HEK293 (cell line): ENCODE measurements at regions not wholly inside any gene's neighbourhood (a gene's known extent, or its start where the extent isn't known, plus 50 kb on each side); places are given as distances from the start of the nearest gene placed in this dataset.
"Not testable (repeated sequence)": the region's sequence is repeated elsewhere in the genome, so short reads cannot be mapped to it uniquely, and the experiment has no call there.

Experiments
- CTCF ChIA-PET: fragments of 350-600 bp; formaldehyde crosslinking; extraction: SDS; loops from one replicate; lab custom pipeline; 2021; ENCODE audit warnings: antibody characterized with exemption; lab: Yijun Ruan, JAX
- POLR2A ChIA-PET: fragments of 300-600 bp; formaldehyde crosslinking; extraction: SDS; loops from one replicate; lab custom pipeline; 2020; ENCODE audit warnings: antibody characterized with exemption, inconsistent platforms; lab: Yijun Ruan, JAX
- H3K27ac ChIP-seq: fragments of 200-500 bp; sonication (Bioruptor generic); 2 replicates; pipeline ENCODE4 v1.5.1; 2014; ENCODE audit warnings: low read depth, low read length, control low read depth, inconsistent platforms; ENCODE audit errors: extremely low read depth
- H3K36me3 ChIP-seq, 2 experiments: fragments of 200-500 bp in 1 of 2; sonication (Bioruptor generic) in 1 of 2; 1 replicate in 1 of 2; 2 replicates in 1 of 2; pipeline ENCODE4 v1.5.1; 2014 to 2017; ENCODE audit warnings: inconsistent platforms in 2 of 2, low read length in 2 of 2; ENCODE audit not compliant: control insufficient read depth in 2 of 2, insufficient read depth in 1 of 2
- H3K4me1 ChIP-seq: fragments of 200-500 bp; sonication (Bioruptor generic); 2 replicates; pipeline ENCODE4 v1.5.1; 2014; ENCODE audit warnings: mild to moderate bottlenecking, low read length, inconsistent platforms; ENCODE audit not compliant: control insufficient read depth, insufficient read depth
- H3K4me3 ChIP-seq: 2 replicates; pipeline ENCODE4 v1.5.1; 2011; ENCODE audit warnings: low read depth, mild to moderate bottlenecking, control low read depth, low read length, moderate library complexity
- H3K9me3 ChIP-seq: fragments of 200-500 bp; sonication (Bioruptor generic); 2 replicates; pipeline ENCODE4 v1.5.1; 2014; ENCODE audit warnings: low read depth, low read length, inconsistent platforms; ENCODE audit not compliant: control insufficient read depth, insufficient read depth
- BCL6B ChIP-seq: fragments of 450-650 bp; formaldehyde crosslinking; IDR thresholded peaks from 2 replicates; pipeline ENCODE4 v1.5.1; 2017; ENCODE audit warnings: missing biosample characterization, missing genetic modification characterization
- ELK4 ChIP-seq: IDR thresholded peaks from 2 replicates; pipeline ENCODE4 v1.6.1; 2011; ENCODE audit warnings: mild to moderate bottlenecking, low read depth, low read length, borderline replicate concordance
- GFI1B ChIP-seq: fragments of 450-650 bp; formaldehyde crosslinking; IDR thresholded peaks from 2 replicates; pipeline ENCODE4 v1.5.1; 2016; ENCODE audit warnings: missing biosample characterization, missing genetic modification characterization
- KLF9 ChIP-seq: fragments of 450-650 bp; formaldehyde crosslinking; IDR thresholded peaks from 2 replicates; pipeline ENCODE4 v1.5.1; 2016; ENCODE audit warnings: missing biosample characterization, missing genetic modification characterization, low read depth
- MYNN ChIP-seq: fragments of 450-650 bp; formaldehyde crosslinking; IDR thresholded peaks from 2 replicates; pipeline ENCODE4 v1.5.1; 2016; ENCODE audit warnings: missing biosample characterization, missing genetic modification characterization, borderline replicate concordance
- MZF1 ChIP-seq: fragments of 450-650 bp; formaldehyde crosslinking; IDR thresholded peaks from 2 replicates; pipeline ENCODE4 v1.5.1; 2017; ENCODE audit warnings: missing biosample characterization, missing genetic modification characterization, borderline replicate concordance
- ZFHX2 ChIP-seq: fragments of 450-650 bp; formaldehyde crosslinking; conservative IDR thresholded peaks from 2 replicates; pipeline ENCODE4 v1.5.1; 2016; ENCODE audit warnings: missing biosample characterization, missing genetic modification characterization
- ZNF211 ChIP-seq: fragments of 450-650 bp; formaldehyde crosslinking; IDR thresholded peaks from 2 replicates; pipeline ENCODE4 v1.5.1; 2016; ENCODE audit warnings: low read depth, missing biosample characterization, missing genetic modification characterization
- ZNF223 ChIP-seq: fragments of 450-650 bp; formaldehyde crosslinking; IDR thresholded peaks from 2 replicates; pipeline ENCODE4 v1.5.1; 2016; ENCODE audit warnings: missing biosample characterization, missing genetic modification characterization
- ZNF239 ChIP-seq: fragments of 450-650 bp; formaldehyde crosslinking; IDR thresholded peaks from 2 replicates; pipeline ENCODE4 v1.5.1; 2016; ENCODE audit warnings: missing biosample characterization, missing genetic modification characterization
- ZNF280D ChIP-seq: fragments of 450-650 bp; formaldehyde crosslinking; IDR thresholded peaks from 2 replicates; pipeline ENCODE4 v1.5.1; 2016; ENCODE audit warnings: missing biosample characterization, missing genetic modification characterization
- ZNF404 ChIP-seq: fragments of 450-650 bp; formaldehyde crosslinking; IDR thresholded peaks from 2 replicates; pipeline ENCODE4 v1.5.1; 2017; ENCODE audit warnings: missing biosample characterization, missing genetic modification characterization
- ZNF561 ChIP-seq: fragments of 450-650 bp; IDR thresholded peaks from 2 replicates; pipeline ENCODE4 v1.5.1; 2018; ENCODE audit warnings: missing biosample characterization, missing genetic modification characterization, borderline replicate concordance
- ZNF624 ChIP-seq: fragments of 450-650 bp; formaldehyde crosslinking; IDR thresholded peaks from 2 replicates; pipeline ENCODE4 v1.5.1; 2017; ENCODE audit warnings: missing biosample characterization, missing genetic modification characterization
- ZNF629 ChIP-seq: fragments of 450-650 bp; formaldehyde crosslinking; IDR thresholded peaks from 2 replicates; pipeline ENCODE4 v1.5.1; 2017; ENCODE audit warnings: missing biosample characterization, missing genetic modification characterization
- ZNF785 ChIP-seq: fragments of 450-650 bp; formaldehyde crosslinking; IDR thresholded peaks from 2 replicates; pipeline ENCODE4 v1.5.1; 2016; ENCODE audit warnings: missing biosample characterization, missing genetic modification characterization
- ZNF837 ChIP-seq: fragments of 450-650 bp; formaldehyde crosslinking; IDR thresholded peaks from 2 replicates; pipeline ENCODE4 v1.5.1; 2016; ENCODE audit warnings: missing biosample characterization, missing genetic modification characterization
- TF ChIP-seq, protein P1 (sequence below): fragments of 450-650 bp; formaldehyde crosslinking; IDR thresholded peaks from 2 replicates; pipeline ENCODE4; 2016; ENCODE audit warnings: missing biosample characterization, missing genetic modification characterization
- TF ChIP-seq, protein P2 (sequence below): fragments of 450-650 bp; formaldehyde crosslinking; IDR thresholded peaks from 2 replicates; pipeline ENCODE4 v1.5.1; 2016; ENCODE audit warnings: missing biosample characterization, missing genetic modification characterization

GRCh38 chr4:111960241-111960667, 185.0 kb upstream of the FAM241A start:
- no peaks in the 10 kb centered on the region for H3K36me3 ChIP-seq
- no peak overlapping the region for H3K27ac ChIP-seq
- H3K4me3 ChIP-seq, result no peak overlapping the region
- CTCF ChIA-PET, result interaction anchor here (1.5 to 1.6 kb wide), 2 partner anchors 10 to 16 kb away, joined by 3 read pairs; no protein-coding TSS in a partner anchor
- H3K4me1 ChIP-seq, result no peaks in the 10 kb centered on the region
- no peaks in the 10 kb centered on the region for H3K9me3 ChIP-seq
- TF ChIP-seq MYNN, result 0 out of 2 replicates have a peak, but pooled peaks have one; percentile 29
- TF ChIP-seq, protein P1, sequence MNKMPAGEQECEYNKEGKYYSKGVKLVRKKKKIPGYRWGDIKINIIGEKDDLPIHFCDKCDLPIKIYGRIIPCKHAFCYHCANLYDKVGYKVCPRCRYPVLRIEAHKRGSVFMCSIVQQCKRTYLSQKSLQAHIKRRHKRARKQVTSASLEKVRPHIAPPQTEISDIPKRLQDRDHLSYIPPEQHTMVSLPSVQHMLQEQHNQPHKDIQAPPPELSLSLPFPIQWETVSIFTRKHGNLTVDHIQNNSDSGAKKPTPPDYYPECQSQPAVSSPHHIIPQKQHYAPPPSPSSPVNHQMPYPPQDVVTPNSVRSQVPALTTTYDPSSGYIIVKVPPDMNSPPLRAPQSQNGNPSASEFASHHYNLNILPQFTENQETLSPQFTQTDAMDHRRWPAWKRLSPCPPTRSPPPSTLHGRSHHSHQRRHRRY (tag by site-specific recombination), result no peak
- POLR2A ChIA-PET, result no interaction called here

DNA sequence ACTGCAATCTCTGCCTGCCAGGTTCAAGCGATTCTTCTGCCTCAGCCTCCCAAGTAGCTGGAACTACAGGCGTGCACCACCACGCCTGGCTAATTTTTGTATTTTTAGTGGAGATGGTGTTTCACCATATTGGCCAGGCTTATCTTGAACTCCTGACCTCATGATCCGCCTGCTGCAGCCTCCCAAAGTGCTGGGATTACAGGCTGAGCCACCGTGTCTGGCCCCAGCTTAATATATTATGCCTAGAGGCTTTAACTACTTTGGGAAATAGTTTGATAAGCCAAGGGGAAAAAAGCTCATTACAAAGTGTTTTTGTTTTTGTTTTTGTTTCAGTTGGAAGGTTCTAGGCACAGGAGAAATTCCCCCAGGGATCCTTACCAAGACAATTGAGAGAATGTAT, 184.2 kb upstream of the FAM241A start:
- CTCF ChIA-PET, result interaction anchor here (0.7 kb wide), 1 partner anchor 841 kb away, joined by 3 read pairs; no protein-coding TSS in a partner anchor
- POLR2A ChIA-PET, result not testable (repeated sequence)

GRCh38 chr4:111961809-111962208, 183.4 kb upstream of the FAM241A start:
- POLR2A ChIA-PET, result no interaction called here
- CTCF ChIA-PET, result interaction anchor here (0.6 to 0.7 kb wide), 3 partner anchors 24 to 382 kb away, joined by 3 to 4 read pairs (median 3); no protein-coding TSS in a partner anchor
- TF ChIP-seq KLF9 (tag by site-specific recombination) (no peak), BCL6B (tag by site-specific recombination) (no peak), ELK4 (no peak), ZNF239 (tag by site-specific recombination) (no peak), GFI1B (tag by site-specific recombination) (no peak), ZNF404 (tag by site-specific recombination) (no peak), ZNF624 (tag by site-specific recombination) (no peak), ZNF785 (no peak), ZNF837 (no peak), ZNF629 (tag by site-specific recombination) (no peak), ZNF223 (tag by site-specific recombination) (no peak), ZNF561 (tag by site-specific recombination) (no peak), ZNF280D (tag by site-specific recombination) (no peak), ZNF211 (tag by site-specific recombination) (no peak), ZFHX2 (no peak), MZF1 (tag by site-specific recombination) (no peak)
- TF ChIP-seq, protein P2, sequence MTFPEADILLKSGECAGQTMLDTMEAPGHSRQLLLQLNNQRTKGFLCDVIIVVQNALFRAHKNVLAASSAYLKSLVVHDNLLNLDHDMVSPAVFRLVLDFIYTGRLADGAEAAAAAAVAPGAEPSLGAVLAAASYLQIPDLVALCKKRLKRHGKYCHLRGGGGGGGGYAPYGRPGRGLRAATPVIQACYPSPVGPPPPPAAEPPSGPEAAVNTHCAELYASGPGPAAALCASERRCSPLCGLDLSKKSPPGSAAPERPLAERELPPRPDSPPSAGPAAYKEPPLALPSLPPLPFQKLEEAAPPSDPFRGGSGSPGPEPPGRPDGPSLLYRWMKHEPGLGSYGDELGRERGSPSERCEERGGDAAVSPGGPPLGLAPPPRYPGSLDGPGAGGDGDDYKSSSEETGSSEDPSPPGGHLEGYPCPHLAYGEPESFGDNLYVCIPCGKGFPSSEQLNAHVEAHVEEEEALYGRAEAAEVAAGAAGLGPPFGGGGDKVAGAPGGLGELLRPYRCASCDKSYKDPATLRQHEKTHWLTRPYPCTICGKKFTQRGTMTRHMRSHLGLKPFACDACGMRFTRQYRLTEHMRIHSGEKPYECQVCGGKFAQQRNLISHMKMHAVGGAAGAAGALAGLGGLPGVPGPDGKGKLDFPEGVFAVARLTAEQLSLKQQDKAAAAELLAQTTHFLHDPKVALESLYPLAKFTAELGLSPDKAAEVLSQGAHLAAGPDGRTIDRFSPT (tag by site-specific recombination), result no peak

More for the DNA sequence above, 184.2 kb upstream of the FAM241A start:
- not testable (repeated sequence) for H3K27ac ChIP-seq, H3K36me3 ChIP-seq, H3K4me3 ChIP-seq, H3K4me1 ChIP-seq, H3K9me3 ChIP-seq

More at GRCh38 chr4:111961809-111962208, 183.4 kb upstream of the FAM241A start:
- H3K4me1 ChIP-seq, result no peaks in the 10 kb centered on the region
- H3K9me3 ChIP-seq, result no peaks in the 10 kb centered on the region
- H3K4me3 ChIP-seq, result no peak overlapping the region
- H3K27ac ChIP-seq, result no peak overlapping the region
- no peaks in the 10 kb centered on the region for H3K36me3 ChIP-seq
